Heart left ventricle (tissue), 13 donors: ENCODE measurements at regions not wholly inside any gene's neighbourhood (a gene's known extent, or its start where the extent isn't known, plus 50 kb on each side); places are given as distances from the start of the nearest gene placed in this dataset.

ENCODE experiments used
- CTCF ChIP-seq, 12 donors: fragments of 200-600 bp; sonication (generic) in 4 of 12; IDR thresholded peaks; one replicate each; pipeline versions ENCODE4 v1.5.0 to v1.8.0; 2018 to 2022; ENCODE audit warnings: antibody characterized with exemption in 12 of 12, mild to moderate bottlenecking in 5 of 12
- POLR2A ChIP-seq, 2 donors: fragments of 450-650 bp; IDR thresholded peaks; one replicate each; pipeline ENCODE4 v1.6.1; 2017; ENCODE audit warnings: antibody characterized with exemption in 2 of 2, mild to moderate bottlenecking in 2 of 2, moderate library complexity in 2 of 2
- donor health status: ischemic (EF 13 %, LVEDD 7.1; RV severe dilation, severe dysfunction).
- donor health status: DM: no; HTN: yes; CAD: no.
- donor health status: DM: no; HTN: no; CAD: no.
- donor health status: ischemic (EF 25% LVEDD 6.9; RV normal size, moderate dysfunction).
- donor health status: ischemic (EF 25% LVEDD 5.7; RV mildly dilated, moderate dysfunction).
- donor health status: ischemic (EF 35%, LVEDD 5.7; RV mildly dilated, moderate dysfunction).
- donor health status: nonischemic (EF 11% LVEDD 7.7; RV severe dilation, severe dysfunction).
- donor health status: DM: yes; HTN: yes; CAD: no.
- donor health status: PGD.
- donor health status: ischemic (EF 29% LVEDD 5.4; RV normal size, mild dysfunction).
- donor health status: nonischemic (EF 23%, LVEDD 6.1; RV moderate dilation, normal function).

- TF ChIP-seq CTCF (IDR thresholded peaks at IDR 0.05) (peak; percentile 23 to 66 (median 49)), POLR2A (IDR thresholded peaks at IDR 0.05) (no peak)
Observed at GRCh38 chr9:88781628-88782391, 209.5 kb upstream of the S1PR3 start.
